GM11168 (cell line): ENCODE measurements at regions not wholly inside any gene's neighbourhood (a gene's known extent, or its start where the extent isn't known, plus 50 kb on each side); places are given as distances from the start of the nearest gene placed in this dataset.

ENCODE experiments used
- in situ Hi-C: fragments of 300-500 bp; cut with MboI; formaldehyde crosslinking; loops from one replicate; pipeline ENCODE4 v1.12.0; 2022; ENCODE audit warnings: low sequenced_read_pairs; ENCODE audit not compliant: unreplicated experiment

DNA sequence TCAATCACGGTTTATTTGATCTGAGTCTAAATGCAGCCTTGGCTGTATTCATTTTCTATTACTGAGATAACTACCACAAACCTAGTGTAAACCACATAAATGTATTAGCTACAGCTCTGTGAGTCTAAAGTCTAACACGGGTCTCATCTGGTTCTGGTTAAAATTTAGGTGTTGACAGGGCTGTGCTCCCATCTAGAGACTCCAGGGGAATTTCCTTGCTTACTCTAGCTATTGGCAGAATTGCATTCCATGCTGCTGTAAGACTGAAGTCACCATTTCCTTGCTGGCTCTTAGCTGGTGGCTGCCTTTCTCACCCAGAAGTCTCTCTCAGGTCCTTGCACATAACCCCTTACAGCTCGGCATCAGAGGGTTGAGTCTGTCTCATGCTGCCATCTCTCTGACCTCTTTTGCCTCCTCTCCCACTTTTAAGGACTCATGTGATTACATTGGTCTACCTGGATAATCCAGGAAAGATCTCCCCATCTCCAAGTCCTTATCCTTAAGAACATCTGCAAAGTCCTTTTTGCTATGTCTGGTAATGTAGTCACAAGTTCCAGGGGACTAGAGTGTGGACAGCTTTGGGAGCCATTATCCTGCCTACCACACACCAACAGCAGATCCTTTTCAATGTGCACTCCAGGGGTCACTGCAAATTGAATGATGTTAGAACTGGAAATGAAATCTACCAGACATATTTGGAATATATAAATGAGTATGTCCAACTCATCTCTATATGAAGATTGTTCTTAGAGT lies 207.0 kb upstream of the AGAP1 start:
- in situ Hi-C loops = no loop called here

DNA sequence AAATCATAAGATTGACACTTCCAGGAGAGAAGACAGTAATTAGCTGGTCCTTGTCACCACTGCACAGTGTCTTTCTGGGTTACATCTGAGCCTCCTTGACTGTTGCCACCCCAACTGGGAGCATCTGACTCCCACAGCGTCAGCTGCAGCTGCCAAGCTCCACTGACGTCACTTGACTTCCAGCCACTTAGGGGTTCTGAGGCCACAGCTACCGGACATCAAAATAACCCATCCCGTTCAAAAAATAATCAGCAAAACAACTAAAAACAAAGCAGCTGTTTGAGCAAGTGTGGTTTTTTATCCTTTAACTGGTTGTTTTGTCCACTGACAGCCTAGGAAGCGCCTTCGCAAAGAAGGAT lies 206.5 kb upstream of the AGAP1 start:
- in situ Hi-C loops = no loop called here

DNA sequence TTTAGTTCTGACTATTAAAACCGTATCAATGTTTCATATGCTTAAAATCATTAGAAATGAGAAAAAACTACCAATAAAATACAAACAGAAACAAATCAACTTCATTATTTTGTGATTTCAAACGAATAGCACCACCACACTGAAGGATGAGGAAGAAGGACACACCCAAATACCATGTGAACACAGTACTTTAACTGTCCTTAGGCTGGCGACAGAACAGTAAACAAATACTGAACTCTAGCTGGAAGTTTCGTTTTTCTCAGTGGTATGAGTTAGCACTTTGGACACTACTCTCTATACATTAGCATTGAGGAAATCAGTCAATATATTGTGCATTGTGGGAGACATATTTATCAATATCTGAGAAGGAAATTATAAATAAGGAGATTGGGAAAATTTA lies 202.4 kb upstream of the AGAP1 start:
- in situ Hi-C loops = no loop called here

DNA sequence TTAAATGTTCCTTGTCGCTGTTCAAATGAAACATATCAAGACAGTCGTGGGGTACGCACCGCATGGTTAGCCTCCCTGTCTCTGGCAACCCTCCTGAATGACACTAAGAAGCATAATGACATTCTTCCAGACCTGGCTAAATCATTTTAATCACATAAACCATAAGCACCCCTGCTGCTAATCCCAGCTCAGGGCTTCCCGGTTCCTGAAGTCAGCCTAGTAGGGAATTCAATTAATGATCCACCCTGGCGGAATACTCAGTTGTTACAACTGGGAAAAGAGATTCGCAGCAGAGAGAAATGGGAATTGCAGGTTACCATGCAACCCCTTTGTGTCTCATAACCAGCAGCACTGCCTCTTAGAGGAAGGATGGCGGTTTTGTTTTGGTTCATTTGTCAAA lies 200.8 kb upstream of the AGAP1 start:
- in situ Hi-C loops = no loop called here

DNA sequence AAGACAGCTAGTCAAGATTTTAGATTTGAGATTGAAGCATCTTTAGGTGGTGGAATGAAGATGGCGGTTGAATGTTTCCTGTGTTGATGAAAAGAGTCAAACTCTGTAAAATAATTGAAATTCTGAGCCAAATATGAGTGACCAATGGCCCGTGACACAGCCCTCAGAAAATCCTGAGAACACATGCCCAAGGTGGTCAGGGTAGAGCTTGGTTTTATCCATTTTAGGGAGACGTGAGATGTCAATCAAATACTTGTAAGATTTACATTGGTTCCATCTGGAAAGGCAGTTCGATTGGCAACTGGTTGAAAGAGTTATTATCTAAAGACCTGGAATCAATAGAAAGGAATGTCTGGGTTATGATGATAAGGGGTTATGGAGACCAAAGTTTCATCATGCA lies 198.0 kb upstream of the AGAP1 start:
- in situ Hi-C loops = no loop called here

DNA sequence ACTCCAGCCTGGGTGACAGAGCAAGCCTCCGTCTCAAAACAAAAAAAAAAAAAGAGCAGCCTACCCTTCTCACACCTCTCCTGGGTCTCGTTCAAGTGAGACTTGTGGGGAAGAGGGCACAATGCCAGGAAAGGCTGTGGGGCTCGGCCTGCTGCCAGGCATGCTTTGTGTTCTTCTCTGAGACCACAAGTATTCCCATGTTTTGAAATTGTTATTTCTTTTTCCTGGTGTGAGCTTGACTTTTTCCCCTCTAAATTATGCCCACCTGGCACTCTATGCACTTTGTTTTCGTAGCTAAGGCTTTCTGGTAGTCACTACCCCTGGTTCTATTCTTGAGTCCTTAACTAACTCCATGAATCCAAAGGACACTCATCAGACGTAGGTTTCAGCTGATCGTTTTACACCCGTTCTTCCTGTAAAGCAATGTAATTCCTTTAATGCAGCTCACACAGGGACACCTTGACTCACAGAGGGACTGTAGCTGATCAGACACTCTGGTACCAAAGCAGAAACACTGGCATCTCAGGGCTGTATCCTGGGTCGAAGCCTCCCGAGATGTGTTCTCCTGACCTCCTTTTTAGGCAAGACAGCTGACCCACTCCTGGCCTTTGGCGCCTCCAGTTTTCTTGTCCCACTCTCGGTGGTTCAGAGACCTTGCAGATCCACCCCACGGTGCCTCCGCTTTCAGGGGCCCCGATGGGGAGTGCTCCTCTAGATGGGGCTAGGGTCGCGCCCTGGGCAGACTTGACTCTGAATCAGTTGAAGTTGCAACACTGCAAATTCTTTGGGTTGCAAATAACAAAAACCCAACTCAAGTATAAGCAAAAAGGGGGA lies 193.3 kb upstream of the AGAP1 start:
- in situ Hi-C loops = no loop called here

DNA sequence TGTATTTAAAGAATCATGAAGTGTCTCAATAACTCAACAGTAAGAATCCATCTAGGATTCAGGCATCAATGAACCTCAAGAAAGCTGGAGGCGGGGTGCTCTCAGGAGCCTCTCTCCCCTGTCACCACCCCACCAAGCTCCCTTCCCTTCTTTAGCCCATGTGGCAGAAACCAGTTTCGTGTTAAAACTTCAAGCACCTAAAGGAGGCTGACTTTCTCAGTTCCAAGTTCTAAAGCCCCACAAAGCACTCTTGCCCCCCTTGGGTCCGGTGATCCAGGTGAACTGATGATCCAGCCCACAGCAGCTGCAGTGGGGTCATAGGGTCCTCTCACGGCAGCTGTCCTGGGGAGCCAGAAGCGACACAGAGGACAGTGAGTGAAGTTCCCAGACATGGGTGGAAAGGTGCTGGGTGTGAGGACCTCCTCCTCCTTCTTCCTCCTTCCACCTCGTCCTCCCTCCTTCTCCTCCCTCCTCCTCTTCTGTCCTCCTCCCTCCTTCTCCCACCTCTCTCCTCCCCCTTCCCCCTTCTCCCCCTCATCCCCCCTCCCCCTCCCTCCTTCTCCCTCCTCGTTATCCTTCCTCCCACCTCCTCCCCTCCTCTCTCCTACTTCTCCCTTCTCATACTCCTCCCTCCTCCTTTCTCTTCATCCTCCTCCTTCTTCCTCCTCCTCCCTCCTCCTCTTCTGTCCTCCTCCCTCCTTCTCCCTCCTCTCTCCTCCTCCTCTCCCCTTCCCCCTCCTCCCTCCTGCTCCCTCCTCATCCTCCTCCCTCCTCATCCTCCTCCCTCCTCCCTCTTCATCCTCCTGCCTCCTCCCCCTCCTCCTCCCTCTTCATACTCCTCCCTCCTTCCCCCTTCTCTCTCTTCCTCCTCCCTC lies 192.4 kb upstream of the AGAP1 start:
- in situ Hi-C loops = no loop called here

DNA sequence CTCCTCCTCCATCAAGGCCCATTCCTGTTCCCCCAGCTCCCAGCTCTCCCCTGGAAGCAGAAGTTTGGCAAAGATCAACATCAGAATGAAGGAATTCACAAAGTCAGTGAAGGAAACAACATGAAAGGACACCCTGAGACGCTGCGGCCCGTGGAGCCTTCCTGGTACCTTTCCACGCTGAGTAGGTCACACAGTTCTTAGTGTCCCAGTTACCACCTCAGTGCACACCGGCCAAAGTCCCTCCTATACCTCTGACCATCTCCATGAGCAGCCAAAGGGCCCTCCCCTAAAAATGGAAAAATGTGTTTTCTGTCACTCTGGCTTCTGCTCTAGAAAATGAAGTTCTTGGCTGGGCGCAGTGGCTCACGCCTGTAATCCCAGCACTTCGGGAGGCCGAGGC lies 191.6 kb upstream of the AGAP1 start:
- in situ Hi-C loops = no loop called here

DNA sequence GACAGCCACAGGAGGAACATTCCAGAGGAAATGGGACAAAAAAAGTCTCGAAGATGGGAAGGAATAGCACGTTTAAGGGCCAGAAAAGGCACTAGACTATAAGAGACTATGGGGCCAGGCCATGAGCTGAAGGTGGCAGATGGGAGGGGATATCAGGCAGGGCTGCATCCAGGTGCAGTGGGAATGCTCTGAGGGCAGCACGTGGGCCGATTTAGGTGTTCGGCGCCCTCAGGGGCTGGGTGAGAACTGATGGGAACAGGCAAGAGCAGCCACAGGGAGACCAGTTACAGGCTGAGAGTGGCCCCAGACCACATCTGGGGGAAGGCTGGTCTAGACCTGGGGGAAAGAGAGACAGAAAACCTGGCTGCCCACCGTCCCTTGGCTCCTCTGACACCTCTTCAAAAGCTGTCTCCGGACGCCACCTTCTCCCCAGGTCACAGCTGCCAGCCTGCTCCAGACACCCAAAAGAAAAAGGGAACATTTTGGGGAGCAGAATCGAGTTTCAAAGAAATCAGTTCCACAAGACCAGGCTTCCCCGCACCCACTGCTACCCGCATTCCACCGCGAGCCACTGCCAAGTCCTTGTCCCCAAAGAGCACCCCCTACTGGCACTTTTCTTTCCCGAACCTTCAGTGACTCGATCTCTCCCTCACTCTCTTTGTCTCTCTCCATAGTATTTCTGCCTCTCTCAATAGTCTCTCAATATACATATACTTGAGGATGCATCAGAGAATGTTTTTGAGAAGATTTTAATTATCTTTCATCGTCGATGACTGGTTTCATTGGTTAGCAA lies 190.1 kb upstream of the AGAP1 start:
- in situ Hi-C loops = no loop called here

DNA sequence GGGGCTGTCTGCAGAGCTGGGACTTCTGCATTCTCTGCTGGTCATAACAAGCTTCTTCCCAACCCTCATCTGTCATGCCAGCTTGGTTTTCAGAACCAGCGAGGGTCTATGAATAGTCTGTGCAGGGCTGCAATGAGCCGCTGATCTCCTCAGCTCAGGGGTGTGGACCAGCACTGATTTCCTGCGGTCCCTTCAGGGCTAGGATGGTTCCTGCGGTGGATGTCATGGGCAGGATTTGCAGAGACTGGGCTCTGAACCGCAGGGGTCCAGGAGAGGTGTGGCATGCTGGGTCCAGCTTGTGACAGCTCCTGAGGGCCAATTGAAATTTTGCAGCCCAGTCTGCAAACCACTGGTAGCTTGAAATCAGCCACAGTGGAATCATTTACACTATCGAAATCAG lies 188.2 kb upstream of the AGAP1 start:
- in situ Hi-C loops = no loop called here

DNA sequence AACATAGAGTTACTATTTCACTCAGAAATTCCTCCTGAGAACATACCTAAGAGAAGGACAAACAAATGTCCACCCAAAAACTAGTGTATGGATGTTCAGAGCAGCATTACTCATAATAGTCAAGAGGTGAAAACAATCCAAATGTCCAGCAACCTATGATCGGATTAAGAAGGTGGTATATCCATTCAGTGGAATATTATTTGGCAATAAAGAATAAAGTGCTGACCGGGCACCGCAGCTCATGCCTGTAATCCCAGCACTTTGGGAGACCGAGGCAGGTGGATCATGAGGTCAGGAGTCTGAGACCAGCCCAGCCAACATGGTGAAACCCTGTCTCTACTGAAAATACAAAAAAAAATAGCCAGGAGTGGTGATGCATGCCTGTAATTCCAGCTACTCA lies 182.8 kb upstream of the AGAP1 start:
- in situ Hi-C loops = no loop called here

DNA sequence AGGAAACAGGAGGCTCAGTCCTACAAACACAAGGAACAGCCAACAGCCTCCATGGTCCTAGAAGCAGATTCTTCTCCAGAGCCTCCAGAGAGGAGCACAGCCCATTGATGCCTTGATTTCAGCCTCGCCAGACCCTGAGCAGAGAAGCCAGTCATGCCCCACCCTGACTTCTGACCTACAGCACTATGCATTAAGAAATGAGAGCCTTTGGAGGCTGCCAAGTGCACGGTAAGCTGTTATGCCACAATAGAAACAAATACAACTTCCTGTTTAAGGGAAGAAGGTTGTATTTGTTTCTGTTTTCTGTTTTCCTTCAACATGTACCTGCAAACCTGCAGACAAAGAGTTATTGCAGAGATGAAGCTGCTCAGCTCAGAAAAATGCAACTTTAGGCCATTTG lies 181.3 kb upstream of the AGAP1 start:
- in situ Hi-C loops = no loop called here

DNA sequence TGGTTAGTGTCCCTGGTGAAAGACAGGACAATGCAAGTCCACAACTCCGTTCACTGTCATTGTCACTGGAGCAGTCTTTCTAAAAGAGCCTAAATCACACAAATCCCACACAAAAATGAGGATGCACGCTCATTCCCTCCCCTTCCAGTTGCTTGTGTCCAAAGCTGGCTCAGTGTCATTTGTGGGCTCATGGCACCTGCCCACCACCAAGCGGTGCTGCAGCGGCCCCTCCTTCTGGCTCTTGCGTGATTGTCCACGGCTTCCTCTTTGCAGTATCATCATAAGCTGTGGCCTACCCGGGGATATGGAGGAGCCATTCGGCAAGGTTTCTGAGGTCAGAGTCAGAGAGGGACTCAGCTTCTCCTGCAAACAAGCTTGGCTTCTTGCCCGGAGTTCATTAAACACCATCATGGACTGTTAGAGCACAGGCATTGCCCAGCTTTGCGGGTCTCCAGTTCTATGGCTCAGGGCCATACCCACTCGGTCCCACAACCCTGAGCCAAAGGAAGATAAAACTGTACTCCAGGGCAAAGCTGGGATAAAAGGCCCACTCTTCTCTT lies 179.4 kb upstream of the AGAP1 start:
- in situ Hi-C loops = no loop called here

DNA sequence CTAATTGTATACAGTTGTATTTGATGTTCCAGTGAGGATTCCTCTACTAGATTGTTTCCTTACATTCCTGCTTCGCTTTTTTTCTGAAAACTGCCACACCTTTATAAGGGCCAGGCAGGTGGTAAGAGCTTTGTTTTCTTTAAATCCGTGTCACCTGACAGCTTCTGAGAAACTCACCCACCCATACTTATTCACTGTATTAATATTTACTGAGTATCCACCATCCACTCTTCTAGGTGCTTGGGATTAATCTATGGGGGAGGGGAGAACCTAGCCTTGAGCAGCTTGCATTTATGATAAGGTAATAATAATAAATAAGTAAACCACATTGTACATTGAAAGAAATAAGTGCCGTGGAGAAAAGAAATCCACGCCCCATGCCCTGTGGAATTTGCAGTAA lies 174.7 kb upstream of the AGAP1 start:
- in situ Hi-C loops = no loop called here

DNA sequence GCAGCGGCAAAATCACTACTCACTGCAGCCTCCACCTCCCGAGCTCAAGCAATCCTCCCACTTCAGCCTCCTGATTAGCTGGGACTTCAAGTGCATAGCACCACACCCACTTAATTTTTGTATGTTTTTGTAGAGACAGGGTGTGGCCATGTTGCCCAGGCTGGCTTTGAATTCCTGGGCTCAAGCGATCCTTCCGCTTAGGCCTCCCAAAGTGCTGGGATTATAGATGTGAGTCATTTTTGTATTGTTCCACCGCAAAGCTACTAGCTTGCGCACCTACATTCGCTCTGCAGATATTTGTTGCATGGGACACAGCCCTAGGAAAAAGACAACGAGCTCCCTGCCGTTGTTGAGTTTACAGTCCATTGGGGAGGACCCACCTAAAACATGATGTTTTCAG lies 173.5 kb upstream of the AGAP1 start:
- in situ Hi-C loops = no loop called here

DNA sequence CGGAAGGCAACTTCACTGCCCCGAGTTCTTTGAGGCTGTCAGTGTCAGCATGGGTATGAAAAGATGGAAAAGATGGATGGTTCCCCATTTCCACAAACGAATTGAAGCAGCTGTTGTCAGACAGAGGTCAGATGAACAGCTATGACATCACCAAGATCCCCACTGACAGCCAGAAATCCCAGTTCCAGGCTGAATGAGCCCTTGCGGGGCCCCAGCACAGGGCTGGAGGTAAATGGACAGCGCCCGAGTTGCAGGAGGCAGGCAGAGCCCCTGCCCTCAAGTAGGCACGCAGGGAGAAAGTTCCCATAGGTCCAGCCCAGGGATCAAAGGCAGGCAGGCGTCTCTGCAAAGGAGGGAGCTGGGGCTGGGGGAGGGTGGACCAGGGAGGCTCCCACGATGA lies 169.5 kb upstream of the AGAP1 start:
- in situ Hi-C loops = no loop called here

DNA sequence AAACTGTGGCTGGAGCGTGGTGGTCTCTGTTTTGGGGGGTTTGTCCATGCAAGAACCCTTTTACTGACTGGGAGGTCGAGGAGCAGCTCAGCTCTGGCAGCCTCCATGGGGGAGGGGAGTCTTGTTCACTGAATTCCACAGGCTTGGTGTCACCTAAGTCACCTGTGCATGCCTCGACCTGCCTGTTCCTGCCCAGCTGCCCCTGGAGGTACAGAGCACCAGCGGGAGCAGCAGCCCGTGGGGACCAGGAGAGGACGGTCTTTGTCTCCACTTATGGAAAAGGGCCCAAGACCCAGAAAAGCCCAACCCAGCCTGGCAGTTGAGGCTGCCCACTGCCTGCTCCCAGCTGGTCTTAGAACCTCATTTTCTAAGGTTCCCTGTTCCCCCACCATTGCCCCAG lies 168.7 kb upstream of the AGAP1 start:
- in situ Hi-C loops = no loop called here

DNA sequence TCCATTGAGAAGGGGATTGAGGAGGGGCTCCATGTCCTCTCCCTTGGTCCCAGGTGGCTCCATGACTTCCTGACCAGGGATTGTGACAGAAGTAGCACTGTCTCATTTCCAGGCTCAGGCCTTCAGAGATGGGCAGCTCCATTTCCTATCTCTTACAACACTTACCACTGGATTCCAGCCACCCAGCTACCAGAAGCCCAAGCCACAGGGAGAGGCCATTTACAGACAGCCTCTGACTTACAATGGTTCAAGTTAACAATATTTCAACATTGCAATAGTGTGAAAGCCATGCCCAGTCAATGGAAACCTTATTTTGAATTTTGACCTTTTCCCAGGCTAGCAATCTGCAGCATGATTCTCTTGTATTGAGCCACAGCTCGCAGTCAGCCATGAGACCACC lies 164.9 kb upstream of the AGAP1 start:
- in situ Hi-C loops = no loop called here

DNA sequence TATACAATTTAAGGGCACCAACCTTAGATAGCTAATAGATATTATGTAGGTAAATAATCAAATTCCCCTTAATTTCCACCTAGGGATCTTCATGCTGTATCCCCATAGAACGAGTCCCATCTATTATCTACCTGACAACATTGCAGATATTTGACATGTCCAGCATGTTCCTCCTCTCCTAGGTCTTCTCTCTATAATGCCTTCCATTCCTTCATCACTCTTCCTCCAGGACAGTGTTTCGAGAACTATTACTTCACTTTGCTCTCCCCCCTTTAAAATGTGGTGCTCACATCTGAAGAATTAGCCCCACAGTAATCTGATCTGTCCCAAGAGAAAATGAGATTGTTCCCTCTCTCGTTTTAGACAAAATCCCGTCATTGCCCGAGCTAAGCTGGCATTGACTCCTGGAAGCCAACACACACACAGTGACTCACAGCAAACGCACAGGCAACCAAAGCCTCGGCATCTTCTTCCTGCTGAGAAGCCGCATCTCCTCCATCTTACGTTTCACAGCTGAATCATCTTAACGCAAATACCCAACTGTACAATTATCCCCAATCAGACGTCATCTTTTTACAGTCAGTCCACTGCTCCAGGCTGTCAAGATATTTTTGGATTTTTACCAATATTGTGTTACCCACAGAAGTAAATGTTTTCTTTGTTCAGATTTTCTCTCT lies 162.9 kb upstream of the AGAP1 start:
- in situ Hi-C loops = no loop called here
